Body of pancreas (tissue), 4 donors: ENCODE measurements at regions not wholly inside any gene's neighbourhood (a gene's known extent, or its start where the extent isn't known, plus 50 kb on each side); places are given as distances from the start of the nearest gene placed in this dataset.
"Not testable (repeated sequence)": the region's sequence is repeated elsewhere in the genome, so short reads cannot be mapped to it uniquely, and the experiment has no call there.

Experiments
- CTCF ChIP-seq, 7 experiments: fragments of 450-650 bp in 4 of 7; fragments of 200-600 bp in 3 of 7; sonication (generic) in 3 of 7; IDR thresholded peaks; one replicate each; pipeline ENCODE4 v1.5.1; 2016 to 2019; ENCODE audit warnings: antibody characterized with exemption in 7 of 7
- POLR2A ChIP-seq, 3 donors: fragments of 450-650 bp; IDR thresholded peaks; one replicate each; pipeline ENCODE4 v1.6.1; 2016; ENCODE audit warnings: antibody characterized with exemption in 3 of 3, mild to moderate bottlenecking in 2 of 3

GRCh38 chrX:144188489-144188888, 304.6 kb downstream of the UBE2NL start:
- TF ChIP-seq CTCF, POLR2A (IDR thresholded peaks at IDR 0.05): not testable (repeated sequence)
